Stimulated activated CD8-positive, alpha-beta memory T cell treated with anti-CD3 and anti-CD28 coated beads, Interleukin-7, amount 100 ng/mL, for 24 hours (primary cell): ENCODE measurements at regions not wholly inside any gene's neighbourhood (a gene's known extent, or its start where the extent isn't known, plus 50 kb on each side); places are given as distances from the start of the nearest gene placed in this dataset.
"Not testable (repeated sequence)": the region's sequence is repeated elsewhere in the genome, so short reads cannot be mapped to it uniquely, and the experiment has no call there.

Experiments used
- DNase-seq: peaks from one replicate; pipeline ENCODE4 v3.0.0-alpha.2; 2020; ENCODE audit warnings: low read depth

DNA sequence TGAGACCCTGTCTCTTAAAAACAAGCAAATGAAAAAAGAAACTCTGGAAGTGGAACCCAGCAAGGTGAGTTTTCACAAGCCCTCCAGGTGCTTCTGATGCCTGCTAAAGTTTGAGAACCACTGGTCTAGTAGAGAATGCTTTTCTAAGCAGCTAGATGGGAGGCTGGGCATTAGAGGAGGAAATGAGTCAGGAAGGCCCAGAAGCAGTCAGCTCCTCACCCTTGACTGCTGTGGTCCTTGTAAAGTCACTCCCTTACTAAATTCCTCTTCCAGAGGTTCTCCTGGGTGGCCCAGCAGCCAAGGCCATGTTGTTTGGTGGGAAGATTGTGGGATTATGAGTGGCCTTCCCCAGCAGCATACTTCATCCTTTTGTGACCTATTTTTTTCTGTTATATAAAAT, 52.0 kb upstream of the FYN start:
- DNase-seq, result no peak

DNA sequence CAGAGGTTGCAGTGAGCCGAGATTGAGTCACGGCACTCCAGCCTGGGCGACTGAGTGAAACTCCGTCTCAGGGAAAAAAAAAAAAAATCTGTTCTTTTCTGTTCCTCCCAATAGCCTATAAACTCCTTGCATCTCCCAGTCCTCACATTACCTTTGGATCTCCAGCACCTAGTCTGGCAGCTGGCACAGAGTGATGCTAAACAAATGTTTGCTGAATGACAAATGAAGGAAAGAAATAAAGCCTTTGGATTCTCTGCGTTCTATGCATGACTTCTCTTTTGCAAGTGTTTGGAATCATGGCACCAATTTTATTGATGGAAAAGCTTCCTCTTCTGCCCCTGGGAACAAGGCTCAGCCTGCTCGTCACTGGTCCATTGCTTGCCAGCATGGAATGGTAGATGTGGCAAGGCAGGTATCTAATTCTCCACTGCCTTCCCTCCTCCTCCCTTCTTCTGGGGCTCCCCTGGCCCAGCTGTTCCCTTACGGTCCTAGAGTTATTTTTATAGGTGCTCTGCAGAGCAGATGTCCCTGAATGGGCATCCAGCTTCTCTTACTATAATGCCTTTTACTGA, 53.6 kb upstream of the FYN start:
- DNase-seq, result no peak

DNA sequence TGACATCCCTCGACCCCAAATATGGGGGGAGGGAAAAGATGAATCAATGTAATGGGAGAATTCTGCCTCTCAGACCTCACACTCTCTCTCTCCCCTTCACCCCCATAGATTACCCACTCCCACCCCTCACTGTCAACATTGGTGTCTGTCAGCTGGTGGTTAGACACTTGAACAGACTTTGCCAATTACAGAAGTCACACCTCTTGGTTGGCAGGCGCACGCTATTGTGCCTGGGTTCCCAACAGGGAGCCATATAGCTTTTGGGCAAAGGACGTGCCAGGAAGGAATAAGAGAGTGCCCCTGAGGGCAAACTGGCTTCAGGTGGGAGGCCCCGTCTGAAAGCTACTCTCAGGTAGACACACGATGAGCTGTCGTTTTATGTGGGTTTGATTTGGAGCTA, 54.1 kb upstream of the FYN start:
- DNase-seq, result no peak

DNA sequence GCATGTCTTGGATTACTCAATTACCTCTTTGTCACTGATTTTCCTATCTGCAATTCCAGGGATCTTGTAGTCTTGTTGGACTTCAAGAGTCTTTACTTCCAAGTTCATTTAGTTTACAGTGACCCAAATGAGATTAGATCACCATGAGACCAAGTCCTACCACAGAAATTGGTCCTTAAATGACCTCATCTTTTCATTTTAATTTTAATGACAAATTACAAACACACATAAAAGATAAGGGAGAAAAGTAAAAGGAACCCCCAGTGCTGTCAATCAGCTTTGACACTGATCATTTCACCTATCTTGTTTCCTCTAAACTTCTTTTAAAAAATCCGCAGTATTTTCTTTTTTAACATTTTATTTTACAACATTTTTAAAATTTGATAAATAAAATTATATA, 54.9 kb upstream of the FYN start:
- no peak for DNase-seq

DNA sequence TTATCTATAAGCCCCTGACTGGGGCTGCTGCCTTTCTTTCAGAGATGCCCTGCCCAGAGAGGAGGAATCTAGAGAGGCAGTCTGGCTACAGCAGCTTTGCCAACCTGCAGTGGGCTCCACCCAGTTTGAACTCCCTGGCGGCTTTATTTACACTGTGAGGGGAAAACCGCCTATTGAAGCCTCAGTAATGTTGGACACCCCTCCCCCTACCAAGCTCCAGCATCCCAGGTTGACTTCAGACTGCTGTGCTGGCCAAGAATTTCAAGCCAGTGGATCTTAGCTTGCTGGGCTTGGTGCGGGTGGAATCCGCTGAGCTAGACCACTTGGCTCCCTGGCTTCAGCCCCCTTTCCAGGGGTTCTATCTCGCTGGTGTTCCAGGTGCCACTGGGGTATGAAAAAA, 61.4 kb upstream of the FYN start:
- DNase-seq, result not testable (repeated sequence)

DNA sequence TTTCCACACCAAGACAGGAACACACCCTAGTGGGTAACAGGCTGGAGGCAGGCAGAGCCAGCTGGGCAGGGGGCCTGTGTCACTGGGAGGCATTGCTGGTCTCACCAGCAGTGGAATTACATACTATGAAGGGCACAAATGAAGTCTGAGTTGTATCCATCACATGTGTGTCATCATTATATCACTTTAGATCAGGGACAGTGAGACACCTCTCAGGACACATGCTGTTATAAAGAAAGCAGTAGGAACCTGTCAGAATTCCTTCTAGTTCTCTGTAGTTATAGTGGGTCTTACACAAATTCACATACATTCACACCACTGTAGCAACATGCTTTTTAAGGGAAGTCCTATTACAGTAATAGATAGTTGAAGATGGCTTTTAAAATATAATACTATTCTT, 63.5 kb upstream of the FYN start:
- no peak for DNase-seq

DNA sequence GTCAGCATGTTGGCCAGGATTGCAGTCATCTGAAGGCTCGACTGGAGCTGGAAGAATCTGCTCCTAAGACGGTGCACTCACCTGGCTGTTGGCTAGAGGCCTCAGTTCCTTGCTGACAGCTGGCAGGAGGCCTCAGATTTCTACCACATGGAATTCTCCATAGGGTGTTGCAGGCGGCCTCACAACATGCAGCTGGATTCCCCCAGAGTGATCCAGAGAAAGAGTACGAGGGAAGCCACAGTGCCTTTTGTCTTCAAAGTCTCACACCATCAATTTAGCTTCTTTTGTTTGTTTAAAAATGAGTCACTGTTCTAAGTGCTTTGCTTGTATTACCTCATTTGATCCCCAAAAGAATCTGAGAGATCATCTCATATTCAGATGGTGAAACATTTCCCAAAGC, 65.5 kb upstream of the FYN start:
- DNase-seq, result no peak

DNA sequence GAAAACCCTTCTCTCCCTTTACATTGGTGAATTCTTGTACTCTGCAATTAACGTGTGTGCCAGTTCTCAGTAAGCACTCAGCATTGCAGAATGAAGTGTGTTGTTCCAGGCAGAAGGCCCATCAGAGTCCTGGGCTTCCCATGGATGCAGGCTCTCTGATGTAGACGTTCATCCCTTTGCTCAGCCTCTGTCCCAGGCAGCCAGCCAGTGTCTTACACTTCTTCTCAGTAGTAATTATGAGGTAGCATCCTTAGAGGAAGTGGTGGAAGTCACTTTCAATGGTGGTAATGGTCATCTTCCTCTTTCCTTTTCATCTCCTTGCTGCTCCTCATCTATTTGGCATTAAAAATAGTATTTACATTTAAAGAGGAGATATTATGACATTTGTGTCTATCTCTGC, 66.7 kb upstream of the FYN start:
- no peak for DNase-seq

DNA sequence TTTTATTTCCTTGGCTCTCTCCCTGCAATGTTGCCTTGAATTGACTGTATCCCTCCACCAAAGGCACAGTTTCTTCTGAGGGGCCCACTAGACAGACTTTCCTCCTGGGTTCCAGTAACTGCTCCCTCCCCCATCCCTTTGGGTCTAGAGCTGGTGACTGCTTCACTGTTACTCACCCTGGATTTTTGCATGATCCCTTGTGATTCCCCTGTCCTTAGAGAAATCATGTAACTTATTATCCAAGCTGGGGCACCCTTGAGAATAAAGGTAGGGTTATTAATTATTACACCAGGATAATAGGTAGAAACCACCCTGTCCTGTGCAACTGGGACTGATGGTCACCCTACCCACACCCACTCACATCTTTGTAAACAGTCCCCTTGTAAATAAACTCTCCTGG, 67.5 kb upstream of the FYN start:
- no peak for DNase-seq

DNA sequence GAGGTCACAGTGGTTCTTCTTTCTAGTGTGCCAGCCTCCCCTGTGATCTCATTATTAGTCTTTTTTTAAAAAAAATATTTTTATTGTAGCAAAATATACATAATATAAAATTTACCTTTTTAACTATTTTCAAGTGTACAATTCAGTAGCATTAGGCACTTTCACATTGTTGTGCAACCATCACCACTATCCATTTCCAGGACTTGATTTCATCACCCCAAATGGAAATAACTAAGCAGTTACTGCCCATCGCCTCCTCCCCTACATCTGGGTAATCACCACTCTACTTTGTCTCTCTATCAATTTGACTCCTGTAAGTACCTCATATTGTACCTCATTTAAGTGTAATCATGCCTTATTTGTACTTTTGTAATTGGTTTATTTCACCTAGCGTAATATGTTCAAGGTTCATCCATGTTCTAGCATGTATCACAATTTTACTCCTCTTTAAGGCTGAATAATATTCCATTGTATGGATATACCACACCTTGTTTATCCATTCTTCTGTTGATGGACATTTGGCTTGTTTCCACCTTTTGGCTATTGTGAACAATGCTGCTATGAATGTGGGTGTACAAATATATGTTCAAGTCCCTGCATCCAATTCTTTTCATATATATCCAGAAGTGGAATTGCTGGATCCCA, 68.6 kb upstream of the FYN start:
- no peak for DNase-seq

DNA sequence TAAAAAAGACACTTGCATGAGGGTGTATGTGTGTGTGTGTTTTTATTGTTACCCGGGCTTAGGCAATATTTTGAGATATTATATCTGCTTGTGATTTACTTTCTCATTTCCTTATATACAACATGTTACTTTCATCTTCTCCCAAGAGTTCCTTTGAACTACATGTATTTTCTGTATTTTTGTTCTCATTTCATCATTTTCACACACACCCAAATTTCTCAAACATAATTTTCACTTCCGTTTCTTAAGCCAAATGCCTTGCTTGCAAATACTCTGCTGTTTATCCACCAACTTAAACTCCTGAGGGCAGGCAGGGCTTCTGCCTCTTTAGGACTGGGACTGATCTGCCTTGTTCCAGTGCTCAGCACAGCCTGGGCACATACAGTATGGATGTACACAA, 69.3 kb upstream of the FYN start:
- no peak for DNase-seq

DNA sequence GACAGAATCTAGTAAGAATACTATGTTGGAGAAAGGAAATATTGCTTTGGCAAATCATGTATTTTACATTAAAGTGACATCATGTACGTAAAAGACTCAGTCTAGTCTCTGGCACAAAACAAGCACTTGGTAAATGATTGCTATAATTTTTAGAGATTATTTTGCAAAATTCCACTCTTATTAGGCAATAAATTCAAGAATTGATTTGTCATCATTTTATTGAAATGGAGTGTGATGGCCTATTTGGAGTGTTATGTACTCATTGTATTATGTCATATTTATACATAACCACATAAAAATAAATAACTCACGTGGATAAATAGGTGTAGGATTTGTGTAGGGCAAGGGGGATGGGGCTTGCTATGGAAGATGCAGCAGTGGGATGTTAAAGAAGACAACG, 70.0 kb upstream of the FYN start:
- DNase-seq, result no peak

DNA sequence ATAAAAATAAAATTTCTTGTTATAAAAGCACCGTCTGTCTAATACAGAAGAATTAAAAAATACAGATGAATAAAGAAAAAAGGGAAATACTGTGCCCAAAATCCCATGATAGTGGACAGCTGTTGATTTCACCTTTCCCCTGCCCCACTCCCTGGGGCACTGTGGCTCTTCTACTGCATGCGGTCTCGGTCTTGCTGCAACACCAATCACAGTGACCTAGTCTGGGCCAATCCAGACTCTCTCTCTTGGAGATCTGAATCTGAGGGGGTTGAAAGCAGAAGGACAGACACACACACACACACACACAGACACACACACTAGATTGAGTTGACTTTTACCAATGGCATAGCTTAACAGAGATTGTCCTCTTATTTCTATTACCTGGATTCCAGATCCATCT, 70.5 kb upstream of the FYN start:
- no peak for DNase-seq

DNA sequence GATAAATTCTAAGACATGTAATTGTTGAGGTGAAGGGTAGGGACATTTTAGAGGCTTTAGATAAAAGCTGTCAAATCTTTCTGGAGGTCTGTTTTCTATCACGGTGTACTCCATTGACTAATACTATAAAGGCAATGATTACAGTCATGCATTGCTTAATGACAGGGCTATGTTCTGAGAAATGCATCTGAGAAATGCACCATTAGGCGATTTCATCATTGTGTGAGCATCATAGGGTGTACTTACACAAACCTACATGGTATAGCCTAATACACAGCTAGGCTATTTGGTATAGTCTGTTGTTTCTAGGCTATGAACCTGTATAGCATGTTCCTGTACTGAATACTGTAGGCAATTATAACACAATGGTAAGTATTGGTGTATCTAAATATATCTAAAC, 71.3 kb upstream of the FYN start:
- no peak for DNase-seq

DNA sequence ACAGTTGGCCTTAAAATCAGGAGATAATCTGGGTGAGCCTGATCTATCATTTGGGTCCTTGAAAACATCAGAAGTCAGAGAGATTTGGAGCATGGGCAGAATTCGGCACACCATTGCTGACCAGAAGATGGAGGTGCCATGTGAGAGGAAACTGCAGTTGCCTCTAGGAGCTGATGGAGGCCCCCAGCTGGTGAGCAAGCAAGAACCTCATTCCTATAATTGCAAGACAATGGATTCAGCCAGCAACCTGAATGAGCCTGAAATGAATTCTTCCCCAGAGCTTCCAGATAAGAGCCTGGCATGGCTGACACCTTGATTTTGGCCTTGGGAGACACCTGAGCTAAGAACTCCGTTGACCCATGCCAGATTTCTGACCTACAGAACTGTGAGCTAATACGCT, 76.3 kb upstream of the FYN start:
- no peak for DNase-seq

DNA sequence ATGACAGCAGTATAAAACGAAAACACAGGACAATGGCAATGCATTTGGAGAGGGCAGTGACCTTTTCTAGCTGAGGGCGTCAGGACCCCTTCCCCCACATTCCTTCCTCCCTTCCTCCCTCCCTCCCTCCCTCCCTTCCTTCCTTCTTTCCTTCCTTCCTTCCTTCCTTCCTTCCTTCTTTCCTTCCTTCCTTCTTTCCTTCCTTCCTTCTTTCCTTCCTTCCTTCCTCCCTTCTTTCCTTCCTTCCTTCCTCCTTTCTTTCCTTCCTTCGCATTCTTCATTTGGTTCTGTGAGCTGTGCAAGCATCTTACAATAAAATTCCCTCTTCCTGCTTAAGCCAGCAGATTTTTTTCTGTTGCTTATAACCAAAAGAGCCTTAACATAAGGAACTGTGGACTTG, 76.7 kb upstream of the FYN start:
- not testable (repeated sequence) for DNase-seq

DNA sequence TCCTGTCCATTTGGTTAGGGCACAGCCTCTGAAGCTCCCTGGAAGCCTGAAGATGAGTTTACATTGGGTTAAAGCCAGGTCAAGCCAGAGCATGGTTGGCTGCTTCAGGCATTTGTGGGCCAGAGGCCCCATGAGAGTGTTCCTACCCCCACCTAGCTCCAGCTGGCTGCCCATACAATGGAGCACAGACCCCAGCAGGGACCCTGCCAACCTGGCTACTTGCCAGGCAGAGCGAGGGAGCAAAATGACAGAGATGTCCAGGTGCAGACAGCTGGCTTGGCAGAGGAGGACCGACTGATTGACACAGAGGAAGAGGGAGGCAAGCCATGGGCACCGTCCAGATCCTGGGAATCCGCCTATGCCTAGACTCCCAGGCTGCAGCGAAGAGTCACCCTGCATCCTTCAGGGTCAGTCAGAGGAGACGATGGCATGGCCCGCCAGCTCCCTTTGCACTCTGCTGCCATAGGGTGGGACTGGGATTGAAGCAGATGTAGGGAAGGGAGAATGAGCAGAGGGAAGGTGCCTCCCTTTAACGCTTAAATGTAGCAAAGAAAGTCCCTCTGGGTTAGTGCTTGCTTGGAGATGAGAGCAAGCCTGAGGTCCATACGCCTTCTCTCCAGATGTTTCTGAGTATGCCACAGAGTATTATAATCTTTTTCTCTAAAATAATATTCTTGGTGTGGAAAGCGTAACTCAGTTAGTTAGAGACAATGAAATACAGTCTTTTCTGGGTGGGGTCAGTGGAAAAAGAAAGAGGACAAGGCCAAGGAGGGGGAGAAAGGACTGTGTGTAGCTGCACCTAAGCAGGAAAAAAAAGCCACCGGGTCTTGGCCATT, 77.6 kb upstream of the FYN start:
- DNase-seq, result no peak

DNA sequence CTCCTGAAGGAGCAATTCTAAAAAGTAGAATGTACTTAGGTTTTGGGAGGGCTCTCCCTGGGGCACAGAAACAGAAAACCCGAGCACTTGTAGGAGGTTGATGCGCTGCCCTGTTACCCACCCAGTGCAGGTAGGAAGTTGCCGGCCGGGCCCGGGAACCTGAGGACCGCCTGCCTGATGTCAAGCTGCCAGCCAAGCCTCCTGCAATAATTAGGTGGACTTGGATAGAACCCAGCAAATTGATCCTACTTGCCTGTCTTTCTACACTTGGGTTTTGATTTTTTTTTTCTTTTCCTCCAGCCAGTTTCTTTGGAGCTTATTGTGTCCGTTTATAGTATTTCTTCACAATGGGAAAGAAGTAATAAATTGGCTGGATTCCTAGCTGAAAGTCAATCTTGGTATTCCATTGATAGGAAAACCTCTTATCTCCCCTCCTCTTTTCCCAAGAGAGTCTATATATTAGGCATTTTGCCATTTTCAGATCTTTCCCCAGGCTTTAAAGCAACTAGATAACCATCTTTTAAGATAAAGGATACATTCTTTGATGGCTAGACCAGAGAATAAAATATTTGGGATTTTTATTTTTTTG, 78.3 kb upstream of the FYN start:
- no peak for DNase-seq

DNA sequence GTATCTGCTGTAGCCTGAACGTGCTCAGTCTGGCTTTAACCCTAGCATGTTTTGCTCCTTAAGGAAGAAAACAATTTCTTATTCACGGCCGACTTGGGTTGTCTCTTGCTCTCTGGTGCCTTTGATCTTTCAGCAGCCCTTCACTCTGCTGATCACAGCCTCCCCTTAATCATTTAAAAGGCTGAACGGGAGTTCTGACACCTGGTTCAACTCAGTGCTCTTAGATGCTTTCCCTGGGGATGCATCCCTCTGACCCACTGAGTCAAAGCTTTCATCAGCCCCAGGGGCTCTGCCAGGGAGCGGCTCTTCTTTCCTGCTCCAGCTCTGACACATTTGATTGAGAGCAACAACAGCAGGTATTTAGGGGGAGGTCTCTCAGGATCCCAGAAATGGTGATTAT, 79.0 kb upstream of the FYN start:
- DNase-seq, result no peak

DNA sequence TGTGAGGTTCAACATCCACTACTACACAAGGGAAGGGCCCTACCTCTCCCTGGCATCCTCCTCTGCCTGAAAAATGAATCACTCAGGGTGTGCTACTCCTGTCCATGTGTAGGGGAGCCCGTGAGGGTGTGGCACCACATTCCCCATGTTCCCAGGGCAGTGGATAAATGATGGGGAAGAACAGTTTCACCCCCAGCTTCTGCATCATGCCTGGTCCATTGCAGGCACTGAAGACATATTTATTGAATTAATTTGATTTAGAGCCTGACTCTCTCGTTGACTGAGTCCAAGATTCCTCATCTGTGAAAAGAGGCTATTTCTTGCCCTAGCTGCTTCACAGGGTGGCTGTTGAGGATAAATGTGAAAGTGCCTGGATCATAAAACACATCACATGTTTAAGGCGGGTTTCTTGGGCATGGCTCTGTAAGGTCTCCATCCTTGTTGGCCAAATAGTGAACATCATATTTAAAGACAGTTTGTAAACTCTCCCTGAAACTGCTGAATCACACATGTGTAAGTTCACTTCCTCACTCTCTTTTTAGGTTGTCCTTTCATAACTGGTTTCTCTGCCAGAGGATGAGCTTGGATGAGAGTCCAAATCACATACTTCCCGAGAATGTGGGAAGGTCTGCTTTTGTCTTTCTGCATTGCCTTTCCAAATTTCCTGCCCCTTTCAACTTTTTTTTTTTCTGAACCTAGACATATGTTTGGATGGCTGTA, 79.7 kb upstream of the FYN start:
- no peak for DNase-seq

DNA sequence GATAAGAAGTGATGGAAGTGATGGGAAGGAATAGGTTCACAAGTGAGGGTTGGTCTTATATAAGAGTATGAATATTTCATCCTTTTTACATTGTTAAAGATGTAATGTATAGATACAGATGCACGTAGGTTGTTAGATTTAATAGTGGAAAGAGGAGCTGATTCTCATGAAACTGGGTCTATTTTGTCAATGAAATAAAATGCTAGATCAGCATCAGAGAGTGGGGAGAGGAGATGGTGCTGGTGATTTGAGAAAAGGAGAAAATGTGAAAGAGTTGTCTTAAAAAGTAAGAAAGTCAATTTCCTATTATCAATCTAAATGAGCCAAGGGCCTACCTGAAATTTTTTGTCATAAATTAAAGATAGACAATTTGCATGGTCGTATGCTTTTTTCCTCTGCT, 82.8 kb upstream of the FYN start:
- DNase-seq, result no peak

DNA sequence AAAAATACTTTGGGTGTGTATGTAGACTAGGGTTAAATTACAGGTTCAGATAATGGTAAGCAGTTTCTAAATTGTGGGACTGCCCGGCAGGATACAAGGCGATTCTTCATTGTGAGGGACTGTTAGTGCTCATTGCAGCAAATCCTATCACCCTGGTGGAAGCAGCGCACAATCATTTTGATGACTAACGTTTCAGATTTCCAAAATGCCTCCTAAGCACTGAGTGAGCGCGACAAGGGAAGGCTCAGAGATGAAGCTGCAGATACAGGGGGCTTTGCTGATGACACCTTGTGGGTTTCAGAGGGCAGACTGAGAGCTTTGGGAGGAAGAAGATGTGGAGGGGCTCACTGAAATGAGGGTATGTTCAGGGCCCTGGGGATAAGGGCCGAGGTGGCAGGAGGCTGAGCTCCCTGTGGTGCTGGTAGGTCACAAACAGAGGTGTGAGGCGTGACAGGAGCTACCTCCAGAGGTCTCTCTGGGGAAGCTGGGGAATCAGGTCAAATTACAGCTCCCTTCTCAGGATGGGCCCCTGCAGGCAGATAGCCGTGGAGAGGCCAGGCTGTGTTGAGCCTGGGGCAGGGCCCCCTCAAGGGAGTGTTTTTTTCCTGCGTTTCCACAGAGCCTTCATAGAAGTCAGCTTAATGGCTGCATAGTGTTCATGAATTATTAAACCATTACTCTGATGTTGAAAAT, 84.5 kb upstream of the FYN start:
- DNase-seq, result no peak
